ENCODE measurements at regions not wholly inside any gene's neighbourhood (a gene's known extent, or its start where the extent isn't known, plus 50 kb on each side); places are given as distances from the start of the nearest gene placed in this dataset.

DNA sequence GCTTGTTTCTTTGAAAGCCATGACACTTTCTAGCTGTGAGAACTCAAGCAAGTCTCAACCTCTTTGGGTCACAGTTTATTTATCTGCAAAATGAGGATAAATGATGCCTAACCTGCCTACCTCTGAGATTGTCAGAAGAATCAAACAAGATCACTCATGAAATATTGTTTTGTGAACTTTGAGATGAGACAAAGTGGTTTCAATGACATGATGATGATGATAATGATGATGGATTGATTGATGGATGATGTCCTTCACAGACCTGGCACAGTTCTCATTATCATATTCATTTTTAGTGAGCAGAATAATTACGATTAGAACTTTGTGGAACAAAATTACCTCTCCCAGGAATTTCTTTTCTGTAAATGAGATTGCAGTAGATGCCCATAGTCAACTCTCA, 129.2 kb downstream of the HHIPL2 start:
- Histone ChIP-seq H3K79me2 (ENCODE audit: control insufficient read depth, low read length) (no peaks in the 10 kb centered on the region), H3F3A (ENCODE audit: control insufficient read depth, insufficient read depth) (no peaks in the 10 kb centered on the region), H3K4me2 (ENCODE audit: low read length) (no peak overlapping the region), H3K36me3 (ENCODE audit: control insufficient read depth, low read length) (no peaks in the 10 kb centered on the region), H4K20me1 (ENCODE audit: control insufficient read depth, insufficient read depth, low read depth, low read length) (no peaks in the 10 kb centered on the region), H3K4me1 (ENCODE audit: control insufficient read depth, low read length) (no peaks in the 10 kb centered on the region), H3K9me3 (ENCODE audit: control insufficient read depth, insufficient read depth, low read length) (no peaks in the 10 kb centered on the region), H3K27me3 (ENCODE audit: control insufficient read depth, low read length) (no peaks in the 10 kb centered on the region), H3K4me3 (ENCODE audit: low read length) (no peak overlapping the region), H3K9me2 (replicated peaks; ENCODE audit: control insufficient read depth, low read length) (no peaks in the 10 kb centered on the region), H3K27ac (ENCODE audit: low read depth, low read length) (no peak overlapping the region)
- TF ChIP-seq, protein P1, sequence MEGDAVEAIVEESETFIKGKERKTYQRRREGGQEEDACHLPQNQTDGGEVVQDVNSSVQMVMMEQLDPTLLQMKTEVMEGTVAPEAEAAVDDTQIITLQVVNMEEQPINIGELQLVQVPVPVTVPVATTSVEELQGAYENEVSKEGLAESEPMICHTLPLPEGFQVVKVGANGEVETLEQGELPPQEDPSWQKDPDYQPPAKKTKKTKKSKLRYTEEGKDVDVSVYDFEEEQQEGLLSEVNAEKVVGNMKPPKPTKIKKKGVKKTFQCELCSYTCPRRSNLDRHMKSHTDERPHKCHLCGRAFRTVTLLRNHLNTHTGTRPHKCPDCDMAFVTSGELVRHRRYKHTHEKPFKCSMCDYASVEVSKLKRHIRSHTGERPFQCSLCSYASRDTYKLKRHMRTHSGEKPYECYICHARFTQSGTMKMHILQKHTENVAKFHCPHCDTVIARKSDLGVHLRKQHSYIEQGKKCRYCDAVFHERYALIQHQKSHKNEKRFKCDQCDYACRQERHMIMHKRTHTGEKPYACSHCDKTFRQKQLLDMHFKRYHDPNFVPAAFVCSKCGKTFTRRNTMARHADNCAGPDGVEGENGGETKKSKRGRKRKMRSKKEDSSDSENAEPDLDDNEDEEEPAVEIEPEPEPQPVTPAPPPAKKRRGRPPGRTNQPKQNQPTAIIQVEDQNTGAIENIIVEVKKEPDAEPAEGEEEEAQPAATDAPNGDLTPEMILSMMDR (IDR thresholded peaks at IDR 0.05; ENCODE audit: low read depth, low read length, poor library complexity, severe bottlenecking) = no peak
- no peak for TF ChIP-seq EZH2phosphoT487 (IDR thresholded peaks at IDR 0.05; ENCODE audit: borderline replicate concordance, low read length)

DNA sequence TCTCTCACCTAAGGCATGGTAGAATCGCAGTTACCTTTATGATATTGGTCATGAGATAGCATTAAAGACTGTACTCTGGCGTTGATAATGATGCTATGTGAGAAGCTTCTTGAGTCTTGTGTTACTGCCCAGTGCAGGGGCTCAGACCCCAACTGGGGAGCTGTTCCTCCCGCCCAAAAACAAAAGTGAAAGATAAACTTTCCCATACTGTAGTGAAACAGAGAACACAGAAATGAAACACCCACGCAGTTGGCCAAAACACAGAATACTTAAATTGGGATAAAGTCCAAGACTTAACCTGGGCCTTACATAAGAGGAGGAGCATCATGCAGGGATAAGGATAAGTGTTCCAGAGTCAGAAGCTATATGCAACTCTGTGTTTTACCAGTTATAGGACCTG, 130.6 kb downstream of the HHIPL2 start:
- no peaks in the 10 kb centered on the region for H3K27me3 ChIP-seq (ENCODE audit: control insufficient read depth, low read length)
- H3K4me3 ChIP-seq (ENCODE audit: low read length) = no peak overlapping the region
- H3K4me2 ChIP-seq (ENCODE audit: low read length) = no peak overlapping the region
- no peaks in the 10 kb centered on the region for H3K36me3 ChIP-seq (ENCODE audit: control insufficient read depth, low read length)
- no peaks in the 10 kb centered on the region for H3F3A ChIP-seq (ENCODE audit: control insufficient read depth, insufficient read depth)
- H3K4me1 ChIP-seq (ENCODE audit: control insufficient read depth, low read length) = no peaks in the 10 kb centered on the region
- H3K79me2 ChIP-seq (ENCODE audit: control insufficient read depth, low read length) = no peaks in the 10 kb centered on the region
- H3K27ac ChIP-seq (ENCODE audit: low read depth, low read length) = no peak overlapping the region
- no peaks in the 10 kb centered on the region for H4K20me1 ChIP-seq (ENCODE audit: control insufficient read depth, insufficient read depth, low read depth, low read length)
- no peaks in the 10 kb centered on the region for H3K9me3 ChIP-seq (ENCODE audit: control insufficient read depth, insufficient read depth, low read length)
- H3K9me2 ChIP-seq (replicated peaks; ENCODE audit: control insufficient read depth, low read length) = no peaks in the 10 kb centered on the region
- TF ChIP-seq, protein P1 (IDR thresholded peaks at IDR 0.05; ENCODE audit: low read depth, low read length, poor library complexity, severe bottlenecking) = no peak
- TF ChIP-seq EZH2phosphoT487 (IDR thresholded peaks at IDR 0.05; ENCODE audit: borderline replicate concordance, low read length) = no peak

DNA sequence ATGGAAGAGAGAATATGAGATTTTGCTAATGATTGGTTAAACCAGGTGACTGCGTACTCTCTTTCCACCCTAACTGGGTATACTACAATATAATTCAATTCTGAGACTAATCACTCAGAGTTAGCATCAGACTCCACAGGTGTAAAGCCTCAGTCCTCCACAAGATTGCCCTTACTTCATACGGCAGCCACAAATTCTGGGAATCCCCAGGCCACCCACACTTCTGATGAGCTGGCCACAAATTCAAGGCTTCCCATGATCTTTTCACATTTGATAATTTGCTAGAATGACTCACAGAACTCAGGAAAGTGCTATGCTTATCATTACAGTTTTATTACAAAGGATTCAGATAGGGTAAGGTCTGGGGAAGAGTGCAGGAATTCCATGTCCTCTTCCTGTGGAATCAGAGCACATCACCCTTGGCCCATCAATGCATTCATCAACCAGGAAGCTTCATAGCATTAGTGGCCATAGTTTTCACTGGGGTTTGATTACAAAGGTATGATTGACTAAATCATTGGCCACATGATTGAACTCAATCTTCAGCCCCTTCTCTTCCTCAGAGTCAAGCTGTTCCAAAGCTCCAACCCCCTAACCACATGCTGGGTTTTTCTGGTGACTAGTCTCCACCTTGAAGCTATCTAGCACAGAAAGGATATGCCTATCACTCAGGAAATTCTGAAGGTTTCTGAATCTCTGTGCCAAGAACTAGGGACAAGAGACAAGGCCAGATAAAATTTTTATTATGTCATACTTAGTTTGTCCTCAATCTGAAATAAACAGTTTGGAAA, 131.7 kb downstream of the HHIPL2 start:
- no peaks in the 10 kb centered on the region for H3K36me3 ChIP-seq (ENCODE audit: control insufficient read depth, low read length)
- H3K27me3 ChIP-seq (ENCODE audit: control insufficient read depth, low read length) = no peaks in the 10 kb centered on the region
- H3K79me2 ChIP-seq (ENCODE audit: control insufficient read depth, low read length) = no peaks in the 10 kb centered on the region
- TF ChIP-seq EZH2phosphoT487 (IDR thresholded peaks at IDR 0.05; ENCODE audit: borderline replicate concordance, low read length) = no peak
- TF ChIP-seq, protein P1 (IDR thresholded peaks at IDR 0.05; ENCODE audit: low read depth, low read length, poor library complexity, severe bottlenecking) = no peak
- H3K27ac ChIP-seq (ENCODE audit: low read depth, low read length) = no peak overlapping the region
- no peaks in the 10 kb centered on the region for H4K20me1 ChIP-seq (ENCODE audit: control insufficient read depth, insufficient read depth, low read depth, low read length)
- no peak overlapping the region for H3K4me3 ChIP-seq (ENCODE audit: low read length)
- H3K4me2 ChIP-seq (ENCODE audit: low read length) = no peak overlapping the region
- H3K9me2 ChIP-seq (replicated peaks; ENCODE audit: control insufficient read depth, low read length) = no peaks in the 10 kb centered on the region
- H3F3A ChIP-seq (ENCODE audit: control insufficient read depth, insufficient read depth) = no peaks in the 10 kb centered on the region
- H3K9me3 ChIP-seq (ENCODE audit: control insufficient read depth, insufficient read depth, low read length) = no peaks in the 10 kb centered on the region
- H3K4me1 ChIP-seq (ENCODE audit: control insufficient read depth, low read length) = no peaks in the 10 kb centered on the region
